ENCODE measurements at regions not wholly inside any gene's neighbourhood (a gene's known extent, or its start where the extent isn't known, plus 50 kb on each side); places are given as distances from the start of the nearest gene placed in this dataset.

- no peak for DNase-seq (ENCODE audit: low read depth)
- TF ChIP-seq CTCF (conservative IDR thresholded peaks at IDR 0.05; ENCODE audit: low read length) = no peak
- H3K4me3 ChIP-seq (ENCODE audit: low read length) = no peak overlapping the region
Observed at GRCh38 chr17:5840811-5841446, 229.2 kb upstream of the WSCD1 start.

GRCh38 chr17:5841862-5842261 is 228.3 kb upstream of the WSCD1 start:
- no peak overlapping the region for H3K4me3 ChIP-seq (ENCODE audit: low read length)
- no peak for TF ChIP-seq CTCF (conservative IDR thresholded peaks at IDR 0.05; ENCODE audit: low read length)
- no peak for DNase-seq (ENCODE audit: low read depth)

- no peak for DNase-seq (ENCODE audit: low read depth)
- TF ChIP-seq CTCF (conservative IDR thresholded peaks at IDR 0.05; ENCODE audit: low read length) = no peak
- H3K4me3 ChIP-seq (ENCODE audit: low read length) = no peak overlapping the region
Observed at GRCh38 chr17:5843366-5844026, 226.7 kb upstream of the WSCD1 start.

GRCh38 chr17:5846001-5846400 is 224.2 kb upstream of the WSCD1 start:
- DNase-seq (ENCODE audit: low read depth) = no peak
- no peak overlapping the region for H3K4me3 ChIP-seq (ENCODE audit: low read length)
- TF ChIP-seq CTCF (conservative IDR thresholded peaks at IDR 0.05; ENCODE audit: low read length) = no peak

GRCh38 chr17:5854871-5855554 is 215.2 kb upstream of the WSCD1 start:
- no peak overlapping the region for H3K4me3 ChIP-seq (ENCODE audit: low read length)
- no peak for DNase-seq (ENCODE audit: low read depth)
- no peak for TF ChIP-seq CTCF (conservative IDR thresholded peaks at IDR 0.05; ENCODE audit: low read length)

GRCh38 chr17:5861246-5861645 is 208.9 kb upstream of the WSCD1 start:
- no peak overlapping the region for H3K4me3 ChIP-seq (ENCODE audit: low read length)
- no peak for TF ChIP-seq CTCF (conservative IDR thresholded peaks at IDR 0.05; ENCODE audit: low read length)
- no peak for DNase-seq (ENCODE audit: low read depth)

GRCh38 chr17:5861854-5862253 is 208.3 kb upstream of the WSCD1 start:
- no peak for DNase-seq (ENCODE audit: low read depth)
- no peak overlapping the region for H3K4me3 ChIP-seq (ENCODE audit: low read length)
- TF ChIP-seq CTCF (conservative IDR thresholded peaks at IDR 0.05; ENCODE audit: low read length) = no peak

All from AG10803 (cell line).